H1 (cell line): ENCODE measurements at regions not wholly inside any gene's neighbourhood (a gene's known extent, or its start where the extent isn't known, plus 50 kb on each side); places are given as distances from the start of the nearest gene placed in this dataset.
"Not testable (repeated sequence)": the region's sequence is repeated elsewhere in the genome, so short reads cannot be mapped to it uniquely, and the experiment has no call there.

Experiments
- CTCF ChIA-PET: fragments of 300-600 bp; sonication (Branson Sonifier 250); formaldehyde crosslinking; loops from one replicate; lab custom pipeline; 2021; ENCODE audit not compliant: partially characterized antibody; lab: Charles Lee
- POLR2A ChIA-PET: fragments of 300-600 bp; sonication (Branson Sonifier 250); formaldehyde crosslinking; loops from one replicate; lab custom pipeline; 2021; ENCODE audit warnings: inconsistent platforms; ENCODE audit not compliant: partially characterized antibody; lab: Charles Lee
- DNase-seq, 2 experiments: peaks; one replicate each; pipeline versions ENCODE4 v3.0.0 to v3.0.0-alpha.2; 2010 to 2022; ENCODE audit warnings: low spot score in 2 of 2, low read depth in 1 of 2, mixed read lengths in 1 of 2
- FAIRE-seq: peaks from 2 replicates; lab custom pipeline; 2011; peaks lifted over from hg19 to GRCh38; lab: Jason Lieb, UNC
- H2AFZ ChIP-seq: 2 replicates; pipeline ENCODE4 v1.8.1; 2012; ENCODE audit warnings: low read length, inconsistent platforms
- H2AK5ac ChIP-seq: 2 replicates; pipeline ENCODE4 v1.6.1; 2013; ENCODE audit warnings: low read depth, low read length
- H2BK120ac ChIP-seq: replicated peaks from 2 replicates; pipeline ENCODE3; 2013; ENCODE audit warnings: low read depth, low read length, inconsistent platforms
- H2BK12ac ChIP-seq: 2 replicates; pipeline ENCODE4 v1.6.1; 2013; ENCODE audit warnings: low read depth, low read length
- H2BK15ac ChIP-seq: 2 replicates; pipeline ENCODE4 v1.6.1; 2013; ENCODE audit warnings: low read length
- H2BK20ac ChIP-seq: 2 replicates; pipeline ENCODE4 v1.6.1; 2013; ENCODE audit warnings: low read length
- H2BK5ac ChIP-seq: 2 replicates; pipeline ENCODE4 v1.6.1; 2013; ENCODE audit warnings: low read depth, low read length
- H3K14ac ChIP-seq: 2 replicates; pipeline ENCODE4 v1.6.1; 2013; ENCODE audit warnings: inconsistent platforms; ENCODE audit not compliant: insufficient read length
- H3K18ac ChIP-seq: 2 replicates; pipeline ENCODE4 v1.6.1; 2013; ENCODE audit warnings: low read length; ENCODE audit errors: extremely low read depth
- H3K23ac ChIP-seq: 2 replicates; pipeline ENCODE4 v1.6.1; 2013; ENCODE audit warnings: inconsistent platforms; ENCODE audit not compliant: insufficient read length
- H3K23me2 ChIP-seq: 2 replicates; pipeline ENCODE4 v1.6.1; 2013; ENCODE audit warnings: low read depth, low read length
- H3K27ac ChIP-seq: 2 replicates; pipeline ENCODE4 v1.6.1; 2011; ENCODE audit warnings: low read depth, low read length, inconsistent platforms
- H3K27me3 ChIP-seq, 4 experiments: replicated peaks in 1 of 4; 1 replicate in 1 of 4; 2 replicates in 3 of 4; pipeline versions ENCODE4 v1.6.1 to v1.8.1; 2011 to 2013; ENCODE audit warnings: low read length in 3 of 4, mild to moderate bottlenecking in 3 of 4, inconsistent platforms in 2 of 4, mixed read lengths in 2 of 4, moderate library complexity in 1 of 4; ENCODE audit not compliant: control insufficient read depth in 3 of 4, insufficient read depth in 3 of 4; ENCODE audit errors: extremely low read depth in 1 of 4
- H3K36me3 ChIP-seq, 4 experiments: 2 replicates each; pipeline versions ENCODE4 v1.6.1 to v1.8.1; 2011 to 2013; ENCODE audit warnings: mild to moderate bottlenecking in 4 of 4, low read length in 3 of 4, moderate library complexity in 2 of 4, control low read depth in 1 of 4, inconsistent platforms in 1 of 4; ENCODE audit not compliant: insufficient read depth in 4 of 4, control insufficient read depth in 2 of 4
- H3K4ac ChIP-seq: replicated peaks from 2 replicates; pipeline ENCODE3; 2013; ENCODE audit warnings: low read length, low read depth, mixed read lengths, inconsistent platforms; ENCODE audit not compliant: insufficient read length
- H3K4me1 ChIP-seq, 4 experiments: replicated peaks in 1 of 4; 1 replicate in 1 of 4; 2 replicates in 3 of 4; pipeline versions ENCODE4 v1.6.1 to v1.8.1; 2011 to 2013; ENCODE audit warnings: low read length in 3 of 4, inconsistent platforms in 2 of 4, mixed read lengths in 1 of 4; ENCODE audit not compliant: insufficient read depth in 4 of 4, control insufficient read depth in 3 of 4
- H3K4me2 ChIP-seq, 2 experiments: 2 replicates each; pipeline versions ENCODE4 v1.6.1 to v1.8.1; 2011 to 2013; ENCODE audit warnings: low read depth in 2 of 2, low read length in 2 of 2, control low read depth in 1 of 2, inconsistent platforms in 1 of 2, mild to moderate bottlenecking in 1 of 2; ENCODE audit not compliant: insufficient read depth in 1 of 2
- H3K4me3 ChIP-seq, 4 experiments: fragments of 200-600, 300-600 bp in 1 of 4; sonication (generic), shearing (Covaris generic), sonication (Bioruptor Twin) in 1 of 4; 2 replicates each; pipeline versions ENCODE4 v1.5.1 to v1.8.1; 2011 to 2016; ENCODE audit warnings: low read length in 4 of 4, low read depth in 3 of 4, control low read depth in 2 of 4, inconsistent platforms in 2 of 4, mild to moderate bottlenecking in 2 of 4, mixed read lengths in 1 of 4, moderate library complexity in 1 of 4; ENCODE audit not compliant: insufficient read depth in 2 of 4; ENCODE audit errors: extremely low read depth in 1 of 4
- H3K56ac ChIP-seq: replicated peaks from 2 replicates; pipeline ENCODE3; 2013; ENCODE audit warnings: low read depth, mild to moderate bottlenecking, mixed read lengths, low read length, inconsistent platforms; ENCODE audit not compliant: insufficient read length
- H3K79me1 ChIP-seq: 2 replicates; pipeline ENCODE4 v1.6.1; 2013; ENCODE audit warnings: low read depth, low read length, control low read depth
- H3K79me2 ChIP-seq, 2 experiments: 2 replicates each; pipeline versions ENCODE4 v1.6.1 to v1.8.1; 2012 to 2013; ENCODE audit warnings: low read length in 2 of 2, mild to moderate bottlenecking in 2 of 2, inconsistent platforms in 1 of 2; ENCODE audit not compliant: insufficient read depth in 2 of 2, control insufficient read depth in 1 of 2
- H3K9ac ChIP-seq, 4 experiments: replicated peaks in 1 of 4; 1 replicate in 1 of 4; 2 replicates in 3 of 4; pipeline versions ENCODE4 v1.6.1 to v1.8.1; 2011 to 2013; ENCODE audit warnings: low read depth in 3 of 4, low read length in 3 of 4, control low read depth in 2 of 4, mild to moderate bottlenecking in 2 of 4, moderate library complexity in 2 of 4, inconsistent platforms in 1 of 4; ENCODE audit errors: extremely low read depth in 1 of 4
- H3K9me3 ChIP-seq, 2 experiments: 2 replicates each; pipeline versions ENCODE4 v1.6.1 to v1.8.1; 2012 to 2013; ENCODE audit warnings: mild to moderate bottlenecking in 2 of 2, moderate library complexity in 2 of 2, control low read depth in 1 of 2, inconsistent platforms in 1 of 2, low read depth in 1 of 2, low read length in 1 of 2, mixed read lengths in 1 of 2; ENCODE audit not compliant: insufficient read depth in 2 of 2
- H4K20me1 ChIP-seq, 2 experiments: replicated peaks in 1 of 2; 2 replicates each; pipeline versions ENCODE3 to v1.8.1; 2011 to 2013; ENCODE audit warnings: inconsistent platforms in 2 of 2, low read length in 2 of 2, mild to moderate bottlenecking in 1 of 2; ENCODE audit not compliant: insufficient read depth in 2 of 2, control insufficient read depth in 1 of 2
- H4K5ac ChIP-seq: 2 replicates; pipeline ENCODE4 v1.6.1; 2013; ENCODE audit warnings: low read length, low read depth, mixed read lengths, inconsistent platforms; ENCODE audit not compliant: insufficient read length
- H4K8ac ChIP-seq: 2 replicates; pipeline ENCODE4 v1.8.0; 2013; ENCODE audit warnings: mild to moderate bottlenecking, moderate library complexity, low read length, inconsistent platforms; ENCODE audit not compliant: insufficient read depth; ENCODE audit errors: extremely low read depth
- H4K91ac ChIP-seq: replicated peaks from 2 replicates; pipeline ENCODE3; 2013; ENCODE audit warnings: low read length, mixed read lengths, inconsistent platforms; ENCODE audit not compliant: insufficient read length
- RAD21 ChIP-seq, 2 experiments: IDR thresholded peaks in 1 of 2; conservative IDR thresholded peaks in 1 of 2; 2 replicates each; pipeline ENCODE4 v1.6.1; 2011; ENCODE audit warnings: low read depth in 2 of 2, low read length in 2 of 2, improper control_type of control experiment in 1 of 2, inconsistent platforms in 1 of 2, mild to moderate bottlenecking in 1 of 2, moderate library complexity in 1 of 2
- WGBS, 2 experiments: shearing (Covaris generic) in 1 of 2; methylation state at CpG; one replicate each; pipeline versions ENCODE4 v1.1.6 to v1.1.7; 2013 to 2015; ENCODE audit warnings: low lambda C conversion rate in 2 of 2, mixed read lengths in 2 of 2, inconsistent platforms in 1 of 2, low coverage in 1 of 2, missing lambda C conversion rate in 1 of 2; ENCODE audit not compliant: insufficient replicate concordance in 2 of 2, insufficient coverage in 1 of 2, insufficient read length in 1 of 2; ENCODE audit errors: extremely low coverage in 1 of 2, missing lambda C conversion rate in 1 of 2; 5-methylcytosine and 5-hydroxymethylcytosine counted together

DNA sequence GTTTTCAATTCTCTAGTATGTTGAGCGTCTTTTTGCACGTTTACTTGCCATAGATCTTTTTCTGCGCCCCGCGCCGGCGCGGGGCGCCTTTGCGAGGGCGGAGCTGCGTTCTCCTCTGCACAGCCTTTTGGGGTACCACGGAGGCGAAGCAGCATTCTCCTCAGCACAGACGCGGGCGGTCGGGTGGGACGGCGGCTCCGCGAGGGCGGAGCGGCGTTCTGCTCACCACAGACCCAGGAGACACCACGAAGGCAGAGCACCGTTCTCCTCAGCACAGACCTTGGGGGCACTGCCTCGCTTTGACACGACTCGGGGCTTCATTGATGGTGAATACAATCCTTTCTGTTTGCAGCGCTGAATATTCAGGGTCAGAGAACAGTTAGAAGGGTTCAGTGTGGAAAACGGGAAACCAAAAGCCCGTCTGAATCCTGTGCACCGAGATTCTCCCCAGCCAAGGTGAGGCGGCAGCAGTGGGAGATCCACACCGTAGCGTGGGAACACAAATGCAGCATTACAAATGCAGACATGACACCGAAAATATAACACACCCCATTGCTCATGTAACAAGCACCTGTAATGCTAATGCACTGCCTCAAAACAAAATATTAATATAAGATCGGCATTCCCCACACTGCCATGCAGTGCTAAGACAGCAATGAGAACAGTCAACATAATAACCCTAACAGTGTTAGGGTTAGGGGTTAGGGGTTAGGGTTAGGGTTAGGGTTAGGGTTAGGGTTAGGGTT lies 190.7 kb upstream of the VIPR2 start:
- peaks cover 12 to 18% of the 10 kb centered on the region in 2 experiments for H3K9me3 ChIP-seq
- 92% methylated on average over 16 of the region's 39 CpGs; no CpG with 5 or more reads in 1 of the 2 experiments for WGBS, 2 experiments
- FAIRE-seq, result not testable (repeated sequence)

More for the DNA sequence above, 190.7 kb upstream of the VIPR2 start:
- peak in 1 of 2 experiments; percentile 48 for DNase-seq
- H3K9ac ChIP-seq, H2BK12ac ChIP-seq, H3K27me3 ChIP-seq, H2AFZ ChIP-seq, H4K91ac ChIP-seq, H3K79me2 ChIP-seq, H3K4me3 ChIP-seq, H3K79me1 ChIP-seq, H4K20me1 ChIP-seq, H4K5ac ChIP-seq, H3K14ac ChIP-seq, H3K18ac ChIP-seq, H2BK5ac ChIP-seq, H3K4me1 ChIP-seq, H3K23ac ChIP-seq, H2AK5ac ChIP-seq, H3K36me3 ChIP-seq, H2BK20ac ChIP-seq, H3K4me2 ChIP-seq, H2BK15ac ChIP-seq, H3K56ac ChIP-seq, H4K8ac ChIP-seq, H3K27ac ChIP-seq, POLR2A ChIA-PET, H3K23me2 ChIP-seq, CTCF ChIA-PET, H2BK120ac ChIP-seq, H3K4ac ChIP-seq: not testable (repeated sequence)
- TF ChIP-seq RAD21 (IDR thresholded peaks at IDR 0.05 in 1 of 2, conservative IDR thresholded peaks at IDR 0.05 in 1 of 2; ENCODE audit: low read depth in 2 of 2, low read length in 2 of 2), result 0 out of 4 replicates have a peak, but pooled peaks of 1 of the 2 experiments have one; percentile 0
